B cell (primary cell): ENCODE measurements at regions not wholly inside any gene's neighbourhood (a gene's known extent, or its start where the extent isn't known, plus 50 kb on each side); places are given as distances from the start of the nearest gene placed in this dataset.

Source experiments
- ATAC-seq: fragments of 200-7000 bp; cut with Tn5 transposase; one replicate; pipeline ENCODE4 v1.10.0; 2021; ENCODE audit warnings: low read depth, mild to moderate bottlenecking, moderate number of reproducible peaks, moderate library complexity
- CTCF ChIA-PET: fragments of 350-600 bp; sonication (Branson Sonifier 250); formaldehyde crosslinking; loops from one replicate; lab custom pipeline; 2021; ENCODE audit warnings: antibody characterized with exemption, inconsistent platforms; lab: Charles Lee
- POLR2A ChIA-PET: fragments of 350-600 bp; sonication (Branson Sonifier 250); formaldehyde crosslinking; loops from one replicate; lab custom pipeline; 2021; ENCODE audit warnings: antibody characterized with exemption; lab: Charles Lee
- DNase-seq: peaks from one replicate; pipeline ENCODE4 v3.0.0; 2013
- H2AFZ ChIP-seq: 2 replicates; pipeline ENCODE4 v1.6.1; 2012; ENCODE audit warnings: mild to moderate bottlenecking, low read depth, low read length; ENCODE audit not compliant: insufficient read depth, poor library complexity, severe bottlenecking
- H3K27ac ChIP-seq, 2 donors: 1 replicate in 1 of 2; 2 replicates in 1 of 2; pipeline ENCODE4 v1.5.1; 2012 to 2013; ENCODE audit warnings: low read length in 2 of 2, mild to moderate bottlenecking in 2 of 2, moderate library complexity in 1 of 2
- H3K27me3 ChIP-seq, 4 experiments: fragments of 200-600 bp in 1 of 4; sonication (generic) in 1 of 4; replicated peaks in 1 of 4; 1 replicate in 2 of 4; 2 replicates in 2 of 4; pipeline versions ENCODE4 v1.6.1 to v1.7.0; 2013 to 2016; ENCODE audit warnings: low read length in 3 of 4, mild to moderate bottlenecking in 2 of 4, mixed read lengths in 1 of 4, moderate library complexity in 1 of 4; ENCODE audit not compliant: insufficient read depth in 4 of 4, control insufficient read depth in 3 of 4; ENCODE audit errors: control extremely low read depth in 1 of 4
- H3K36me3 ChIP-seq, 2 experiments: replicated peaks in 1 of 2; 1 replicate in 1 of 2; 2 replicates in 1 of 2; pipeline versions ENCODE4 v1.6.1 to v1.7.1; 2013; ENCODE audit warnings: low read length in 1 of 2; ENCODE audit not compliant: insufficient read depth in 2 of 2, control insufficient read depth in 1 of 2; ENCODE audit errors: control extremely low read depth in 1 of 2, extremely low read depth in 1 of 2
- H3K4me1 ChIP-seq, 2 donors: fragments of 200-600 bp in 1 of 2; sonication (generic) in 1 of 2; 1 replicate in 1 of 2; 2 replicates in 1 of 2; pipeline versions ENCODE4 v1.5.1 to v1.6.1; 2013 to 2017; ENCODE audit warnings: low read length in 2 of 2; ENCODE audit not compliant: control insufficient read depth in 2 of 2, insufficient read depth in 2 of 2
- H3K4me2 ChIP-seq: replicated peaks from 2 replicates; pipeline ENCODE3; 2012; ENCODE audit warnings: mild to moderate bottlenecking, low read depth, low read length; ENCODE audit not compliant: poor library complexity, severe bottlenecking
- H3K4me3 ChIP-seq, 5 experiments: fragments of 200-600 bp in 1 of 5; sonication (generic) in 1 of 5; 1 replicate in 3 of 5; 2 replicates in 2 of 5; pipeline versions ENCODE4 v1.5.1 to v1.7.0; 2011 to 2016; ENCODE audit warnings: low read length in 4 of 5, mild to moderate bottlenecking in 4 of 5, low read depth in 2 of 5, control low read depth in 1 of 5, moderate library complexity in 1 of 5; ENCODE audit not compliant: insufficient read depth in 1 of 5; ENCODE audit errors: control extremely low read depth in 1 of 5, extremely low read depth in 1 of 5
- H3K79me2 ChIP-seq: fragments of 200-600 bp; sonication (generic); one replicate; pipeline ENCODE4 v1.6.0; 2016; ENCODE audit warnings: low read length; ENCODE audit not compliant: control insufficient read depth, insufficient read depth
- H3K9ac ChIP-seq: fragments of 200-600 bp; sonication (generic); 2 replicates; pipeline ENCODE4 v1.6.1; 2017; ENCODE audit warnings: mild to moderate bottlenecking, low read length, moderate library complexity
- H3K9me3 ChIP-seq, 3 donors: one replicate each; pipeline versions ENCODE4 v1.6.1 to v1.7.1; 2013; ENCODE audit warnings: low read length in 2 of 3; ENCODE audit not compliant: control insufficient read depth in 2 of 3, insufficient read depth in 1 of 3; ENCODE audit errors: control extremely low read depth in 1 of 3
- H4K20me1 ChIP-seq: 2 replicates; pipeline ENCODE4 v1.6.0; 2012; ENCODE audit warnings: mild to moderate bottlenecking, low read length; ENCODE audit not compliant: insufficient read depth, control insufficient read depth, poor library complexity, severe bottlenecking
- H3K27ac Mint-ChIP-seq: one replicate; pipeline ENCODE4 v1.8.0; 2021; ENCODE audit warnings: mixed read lengths
- H3K27me3 Mint-ChIP-seq: one replicate; pipeline ENCODE4 v1.8.0; 2021; ENCODE audit warnings: mixed read lengths
- H3K4me1 Mint-ChIP-seq: one replicate; pipeline ENCODE4 v1.8.0; 2021; ENCODE audit warnings: mixed read lengths
- H3K4me3 Mint-ChIP-seq: one replicate; pipeline ENCODE4 v1.8.0; 2021; ENCODE audit warnings: mixed read lengths
- H3K9me3 Mint-ChIP-seq: one replicate; pipeline ENCODE4 v1.8.0; 2022; ENCODE audit warnings: mixed read lengths; ENCODE audit not compliant: insufficient read depth
- EZH2 ChIP-seq: IDR thresholded peaks from 2 replicates; pipeline ENCODE4 v1.6.1; 2012; ENCODE audit warnings: borderline replicate concordance, low read depth, mild to moderate bottlenecking, moderate library complexity, low read length; ENCODE audit not compliant: insufficient read depth, poor library complexity, severe bottlenecking
- WGBS: methylation state at CpG from one replicate; pipeline ENCODE4 v1.1.5; 2013; ENCODE audit warnings: missing lambda C conversion rate; ENCODE audit not compliant: insufficient coverage; 5-methylcytosine and 5-hydroxymethylcytosine counted together
- intact Hi-C: fragments of 100-400 bp; cut with micrococcal nuclease; formaldehyde crosslinking; loops from one replicate; pipeline ENCODE4 v1.10.0; 2022
- TF ChIP-seq, protein P1 (sequence below): fragments of 200-600 bp; IDR thresholded peaks from one replicate; pipeline ENCODE4 v1.8.0; 2022; ENCODE audit warnings: antibody characterized with exemption, mild to moderate bottlenecking

DNA sequence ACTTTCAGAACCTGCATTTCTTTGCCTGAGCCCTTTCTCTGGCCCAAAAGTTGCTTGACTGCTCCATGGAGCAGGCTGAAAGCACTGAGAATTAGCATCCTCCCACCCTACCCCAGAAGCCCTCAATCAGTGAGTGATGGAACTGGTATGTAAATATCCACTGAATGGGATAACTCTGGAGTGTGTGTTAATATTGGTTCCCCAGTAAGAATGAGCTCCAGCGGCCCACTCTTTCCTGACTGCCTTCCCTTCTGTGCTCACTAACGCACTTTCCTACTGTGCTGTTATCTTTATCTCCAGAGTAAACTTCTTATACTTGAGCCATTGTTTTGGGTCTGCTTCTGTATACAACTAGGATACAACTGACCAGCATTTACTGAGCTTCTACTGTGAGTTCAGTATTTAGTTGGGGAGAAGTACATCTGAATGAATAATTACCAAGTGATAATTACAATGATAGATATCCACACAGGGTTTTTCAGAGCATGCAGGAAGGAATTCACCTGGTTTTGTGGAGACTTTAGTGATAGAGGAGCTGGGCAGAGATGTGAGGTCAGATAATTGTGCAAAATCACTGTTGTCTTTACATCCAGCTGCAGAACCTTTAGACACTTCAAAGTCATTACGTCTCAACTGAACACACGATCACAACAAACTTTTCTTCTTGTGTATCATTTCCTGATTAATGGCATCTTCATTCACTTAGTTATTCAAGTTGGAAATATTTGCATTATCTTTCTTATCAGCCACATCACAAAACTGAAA, 149.2 kb upstream of the BTG1 start:
- peaks cover 15% of the 10 kb centered on the region for H3K4me1 Mint-ChIP-seq
- intact Hi-C loops: no loop called here

DNA sequence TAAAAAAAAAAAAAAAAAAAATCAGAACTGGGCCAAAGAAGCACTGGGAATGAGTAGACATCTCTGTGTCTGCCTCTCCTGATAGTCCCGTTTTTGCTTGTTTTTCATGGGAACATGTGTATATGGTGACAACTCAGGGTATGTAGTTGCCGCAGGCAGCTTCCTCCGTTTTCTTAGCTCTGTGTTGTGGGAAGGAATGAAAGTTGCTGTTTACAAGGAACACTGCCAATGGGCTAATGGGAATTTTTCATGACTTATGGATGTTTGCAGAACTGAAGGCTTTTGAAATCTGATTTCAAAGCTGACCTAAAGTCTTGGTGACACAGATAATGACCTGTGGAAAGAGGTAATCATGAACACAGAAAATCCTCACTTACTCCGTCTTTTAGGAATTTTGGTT, 146.4 kb upstream of the BTG1 start:
- no peaks in the 10 kb centered on the region for H3K27me3 ChIP-seq
- no peaks in the 10 kb centered on the region for H3K9me3 ChIP-seq
- no peak overlapping the region for H3K27ac ChIP-seq
- Mint-ChIP-seq H3K27me3 (no peaks in the 10 kb centered on the region), H3K4me1 (no peaks in the 10 kb centered on the region), H3K4me3 (no peak overlapping the region), H3K27ac (no peak overlapping the region), H3K9me3 (no peaks in the 10 kb centered on the region)
- H3K4me3 ChIP-seq: no peak overlapping the region
- no peak for ATAC-seq
- DNase-seq: no peak
- no peak overlapping the region for H2AFZ ChIP-seq
- H3K9ac ChIP-seq: no peak overlapping the region
- H3K4me1 ChIP-seq: peaks cover under 1% of the 10 kb centered on the region in 2 donors
- no peak for TF ChIP-seq EZH2
- TF ChIP-seq, protein P1, sequence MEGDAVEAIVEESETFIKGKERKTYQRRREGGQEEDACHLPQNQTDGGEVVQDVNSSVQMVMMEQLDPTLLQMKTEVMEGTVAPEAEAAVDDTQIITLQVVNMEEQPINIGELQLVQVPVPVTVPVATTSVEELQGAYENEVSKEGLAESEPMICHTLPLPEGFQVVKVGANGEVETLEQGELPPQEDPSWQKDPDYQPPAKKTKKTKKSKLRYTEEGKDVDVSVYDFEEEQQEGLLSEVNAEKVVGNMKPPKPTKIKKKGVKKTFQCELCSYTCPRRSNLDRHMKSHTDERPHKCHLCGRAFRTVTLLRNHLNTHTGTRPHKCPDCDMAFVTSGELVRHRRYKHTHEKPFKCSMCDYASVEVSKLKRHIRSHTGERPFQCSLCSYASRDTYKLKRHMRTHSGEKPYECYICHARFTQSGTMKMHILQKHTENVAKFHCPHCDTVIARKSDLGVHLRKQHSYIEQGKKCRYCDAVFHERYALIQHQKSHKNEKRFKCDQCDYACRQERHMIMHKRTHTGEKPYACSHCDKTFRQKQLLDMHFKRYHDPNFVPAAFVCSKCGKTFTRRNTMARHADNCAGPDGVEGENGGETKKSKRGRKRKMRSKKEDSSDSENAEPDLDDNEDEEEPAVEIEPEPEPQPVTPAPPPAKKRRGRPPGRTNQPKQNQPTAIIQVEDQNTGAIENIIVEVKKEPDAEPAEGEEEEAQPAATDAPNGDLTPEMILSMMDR: no peak
- intact Hi-C loops: no loop called here
- H3K4me2 ChIP-seq: no peak overlapping the region
- no peaks in the 10 kb centered on the region for H4K20me1 ChIP-seq
- no peaks in the 10 kb centered on the region for H3K36me3 ChIP-seq
- ChIA-PET CTCF (interaction anchor here (1.5 to 2.5 kb wide), 2 partner anchors 10 to 278 kb away, joined by 4 to 7 read pairs; no protein-coding TSS in a partner anchor), POLR2A (interaction anchor here (0.6 kb wide), 1 partner anchor 134 kb away, joined by 5 read pairs; no protein-coding TSS in a partner anchor)
- H3K79me2 ChIP-seq: no peaks in the 10 kb centered on the region
- 97% methylated on average over 2 of the region's 4 CpGs for WGBS

More for the DNA sequence above, 149.2 kb upstream of the BTG1 start:
- Mint-ChIP-seq H3K9me3 (no peaks in the 10 kb centered on the region), H3K27me3 (no peaks in the 10 kb centered on the region), H3K27ac (no peak overlapping the region), H3K4me3 (no peak overlapping the region)
- Histone ChIP-seq H3K9ac (no peak overlapping the region), H3K36me3 (no peaks in the 10 kb centered on the region), H3K27ac (no peak overlapping the region), H3K4me1 (peaks cover 16 to 19% of the 10 kb centered on the region in 2 donors), H3K9me3 (no peaks in the 10 kb centered on the region), H4K20me1 (no peaks in the 10 kb centered on the region), H3K4me3 (no peak overlapping the region), H3K79me2 (peaks cover 2% of the 10 kb centered on the region), H2AFZ (no peak overlapping the region), H3K4me2 (no peak overlapping the region), H3K27me3 (no peaks in the 10 kb centered on the region)
- WGBS: no CpG with 5 or more reads among the region's 4 CpGs
- ChIA-PET CTCF (interaction anchor here (0.9 kb wide), 1 partner anchor 29 kb away, joined by 3 read pairs; no protein-coding TSS in a partner anchor), POLR2A (no interaction called here)
- TF ChIP-seq EZH2: no peak
- TF ChIP-seq, protein P1: no peak
- DNase-seq (no peak), ATAC-seq (no peak)
